Pons (tissue), 1 donor: ENCODE measurements at regions not wholly inside any gene's neighbourhood (a gene's known extent, or its start where the extent isn't known, plus 50 kb on each side); places are given as distances from the start of the nearest gene placed in this dataset.

Source experiments
- DNase-seq: peaks from one replicate; pipeline ENCODE4 v3.0.0-alpha.2; 2016; ENCODE audit warnings: low spot score

DNA sequence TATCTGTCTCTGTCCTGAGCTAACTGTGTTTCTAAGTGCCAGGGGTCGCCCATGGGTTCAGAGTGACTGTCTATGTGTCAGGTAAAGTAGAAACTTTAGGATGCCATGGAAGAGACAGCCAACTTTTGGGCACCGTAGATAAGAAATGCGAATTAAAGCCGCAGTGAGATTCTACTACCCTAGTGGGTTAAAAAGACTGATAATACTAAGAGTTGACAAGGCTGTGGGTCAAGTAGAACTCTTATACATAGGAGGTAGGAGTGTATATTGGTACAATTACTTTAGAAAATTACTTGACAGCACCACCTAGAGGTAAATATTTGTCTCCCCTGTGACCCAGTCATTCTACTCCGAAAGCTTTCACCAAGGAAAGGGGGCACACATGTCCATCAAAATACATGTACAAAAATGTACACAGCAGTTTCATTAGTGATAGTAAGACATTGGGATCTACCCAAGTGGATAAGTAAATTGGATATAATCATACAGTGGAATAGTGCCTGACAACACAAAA lies 371.3 kb downstream of the SLC4A3 start:
- DNase-seq: no peak

DNA sequence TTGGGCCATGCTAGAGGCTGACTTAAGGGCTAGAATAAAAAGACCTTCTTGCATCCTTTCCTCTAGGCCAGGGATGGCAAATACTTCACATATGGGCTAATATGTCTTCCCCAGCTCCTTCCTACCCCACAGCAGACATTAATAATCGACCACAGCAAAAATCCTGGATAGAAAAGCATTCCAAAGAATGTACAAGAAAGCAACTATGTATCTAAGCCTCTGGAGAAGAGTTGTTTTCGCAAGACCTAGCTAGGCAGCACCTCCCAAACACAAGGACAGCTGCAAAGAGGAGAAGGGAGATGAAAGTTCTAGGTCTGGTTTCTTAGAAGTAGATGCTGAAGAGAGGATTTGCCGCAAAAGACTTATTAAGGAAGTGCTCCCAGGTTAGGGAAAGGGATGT lies 372.6 kb downstream of the SLC4A3 start:
- no peak for DNase-seq

DNA sequence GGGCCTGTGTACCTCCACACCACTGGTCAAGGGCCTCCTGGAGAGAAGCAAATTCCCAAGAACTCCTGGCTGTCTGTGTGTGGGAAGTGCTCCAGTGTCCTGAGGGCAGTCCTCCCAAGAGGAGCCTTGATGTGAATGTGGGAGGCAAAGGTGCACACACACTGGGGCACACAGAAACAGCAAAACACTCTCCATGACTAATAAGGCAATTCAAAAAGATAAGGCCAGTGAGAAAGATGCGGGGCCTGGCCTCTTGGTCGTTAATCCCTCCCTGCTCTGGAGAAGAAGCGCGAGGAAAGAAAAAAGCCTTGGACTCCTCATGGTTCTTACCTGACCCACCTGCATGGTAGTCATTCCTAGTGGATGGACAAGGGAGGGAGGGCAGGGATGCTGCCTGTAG lies 373.2 kb downstream of the SLC4A3 start:
- no peak for DNase-seq

- no peak for DNase-seq
These were observed 374.3 kb downstream of the SLC4A3 start for GRCh38 chr2:220001751-220002150.

- no peak for DNase-seq
These were observed 374.8 kb downstream of the SLC4A3 start for GRCh38 chr2:220002251-220002650.

- DNase-seq: no peak
These were observed 375.3 kb downstream of the SLC4A3 start for GRCh38 chr2:220002699-220003098.

DNA sequence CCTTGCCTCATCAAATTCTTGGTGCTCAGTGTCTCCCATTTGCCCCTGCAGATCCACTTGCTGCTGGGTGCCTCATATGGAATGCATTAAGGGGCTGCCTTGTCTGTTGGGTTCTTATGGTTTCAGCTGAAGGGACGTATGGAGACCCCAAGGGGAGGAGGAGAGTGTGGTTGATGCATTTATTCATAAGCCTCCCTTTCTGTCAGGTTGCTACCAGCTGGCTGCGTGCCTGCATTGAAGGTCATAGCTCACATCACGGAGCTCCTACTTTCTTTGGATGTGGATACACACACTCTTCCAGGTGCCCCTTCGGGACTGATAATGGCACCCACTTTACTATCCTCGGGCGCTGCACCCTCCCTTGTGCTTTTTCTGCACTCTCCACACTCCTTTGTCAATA lies 377.9 kb downstream of the SLC4A3 start:
- no peak for DNase-seq

DNA sequence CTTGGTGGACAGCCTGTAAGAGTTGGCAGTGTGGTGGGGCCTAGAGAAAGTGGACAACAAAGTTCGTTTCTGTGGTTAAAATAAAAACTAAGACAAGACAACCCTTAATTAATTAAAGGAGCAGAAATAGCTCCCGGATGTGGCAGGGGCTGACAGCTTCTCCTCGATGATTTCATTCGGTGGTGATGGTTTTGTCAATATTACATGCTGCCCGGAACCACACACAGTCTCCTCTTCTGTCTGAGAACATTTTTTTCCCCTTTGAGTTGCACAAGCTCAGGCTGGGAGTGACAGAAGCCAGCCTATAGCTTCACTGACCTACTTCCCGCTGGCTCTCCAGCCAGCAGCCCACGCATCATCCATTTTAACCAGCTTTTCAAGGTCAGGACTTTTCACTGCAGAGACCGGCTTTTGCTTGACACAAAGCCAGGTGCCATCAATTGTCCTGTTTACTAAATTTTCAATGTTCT lies 378.8 kb downstream of the SLC4A3 start:
- DNase-seq: peak; percentile 18

DNA sequence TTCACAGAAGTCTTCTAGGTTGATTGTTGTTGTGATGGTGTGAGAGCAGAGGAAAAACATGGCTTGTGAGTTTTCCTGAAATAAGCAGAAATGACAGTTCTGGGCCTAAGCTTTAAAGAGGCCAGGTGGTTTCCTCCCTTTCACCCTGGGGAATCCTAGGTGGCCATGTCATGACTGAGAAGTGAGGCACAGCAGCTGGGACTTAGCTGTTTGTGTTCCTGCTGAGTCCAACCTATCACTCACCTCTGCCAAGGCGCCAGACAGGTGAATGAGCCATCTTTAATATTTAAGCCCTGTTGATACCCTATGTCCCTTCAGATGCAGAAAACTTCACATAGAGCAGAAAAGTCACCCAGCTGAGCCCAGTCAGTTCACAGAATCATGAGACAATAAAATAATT lies 384.4 kb downstream of the SLC4A3 start:
- DNase-seq: no peak

DNA sequence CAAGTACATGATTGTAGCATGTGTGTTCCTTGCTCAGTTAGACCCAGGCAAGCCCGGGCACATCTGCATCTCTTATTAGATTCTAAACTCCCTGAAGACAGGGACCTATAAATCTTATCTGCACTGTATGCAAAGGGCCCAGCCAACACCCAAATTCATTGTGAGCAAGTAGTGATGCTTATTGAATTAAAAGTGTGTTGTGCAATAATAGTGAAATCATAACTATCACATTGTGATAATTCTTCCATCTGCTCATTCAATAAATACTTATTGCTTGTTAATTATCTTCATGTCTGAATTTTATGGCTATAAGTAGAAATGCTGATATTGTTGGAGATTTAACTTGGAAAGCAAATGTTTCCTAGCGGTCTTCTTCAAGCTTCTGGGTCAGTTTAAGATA lies 387.5 kb downstream of the SLC4A3 start:
- DNase-seq: no peak

- no peak for DNase-seq
These were observed 388.1 kb downstream of the SLC4A3 start for GRCh38 chr2:220015576-220015975.

DNA sequence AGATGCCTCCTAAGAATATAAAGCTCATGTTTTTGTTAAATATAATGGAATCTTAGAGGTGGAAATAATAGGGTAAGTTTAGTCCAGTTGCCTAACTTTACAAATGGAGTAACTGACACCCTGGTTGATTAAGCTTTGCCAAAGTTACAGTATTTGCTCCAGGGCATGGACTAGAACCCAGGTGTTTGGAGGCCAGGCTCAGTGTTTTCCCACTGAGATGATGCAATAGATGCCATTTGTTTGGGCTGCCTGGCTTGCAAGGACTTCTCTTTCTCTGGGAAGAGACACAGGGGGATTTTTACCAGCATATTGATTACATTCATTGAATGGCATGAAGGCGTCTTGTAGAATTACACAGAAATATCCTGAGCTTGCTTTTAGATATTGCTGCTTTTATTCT lies 397.8 kb downstream of the SLC4A3 start:
- no peak for DNase-seq

GRCh38 chr2:220029013-220029412 lies 401.6 kb downstream of the SLC4A3 start:
- no peak for DNase-seq

- no peak for DNase-seq
These were observed 406.1 kb downstream of the SLC4A3 start for GRCh38 chr2:220033546-220033945.

- no peak for DNase-seq
These were observed 407.1 kb downstream of the SLC4A3 start for GRCh38 chr2:220034426-220035130.

- DNase-seq: no peak
These were observed 409.0 kb downstream of the SLC4A3 start for GRCh38 chr2:220036431-220036830.

- no peak for DNase-seq
These were observed 412.9 kb downstream of the SLC4A3 start for GRCh38 chr2:220040346-220040745.

DNA sequence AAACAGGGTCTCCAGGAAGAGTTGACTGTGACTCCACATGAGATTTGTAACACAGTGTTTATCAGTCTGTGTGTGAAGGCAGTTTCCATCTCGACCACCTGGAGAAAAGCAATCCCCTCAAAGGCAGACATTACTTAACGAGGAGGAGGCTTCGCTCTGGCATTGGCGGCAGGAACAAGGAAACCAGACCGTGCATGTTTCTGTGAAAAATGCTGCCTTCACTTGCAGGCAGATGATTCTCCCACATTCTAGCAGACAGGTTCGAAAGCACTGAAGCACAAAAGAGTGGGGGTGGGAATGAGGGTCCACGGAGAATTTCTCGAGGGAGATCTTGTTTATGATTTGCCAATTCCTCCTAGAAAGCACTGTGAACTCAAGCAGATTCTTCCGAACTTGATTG lies 414.0 kb downstream of the SLC4A3 start:
- no peak for DNase-seq

DNA sequence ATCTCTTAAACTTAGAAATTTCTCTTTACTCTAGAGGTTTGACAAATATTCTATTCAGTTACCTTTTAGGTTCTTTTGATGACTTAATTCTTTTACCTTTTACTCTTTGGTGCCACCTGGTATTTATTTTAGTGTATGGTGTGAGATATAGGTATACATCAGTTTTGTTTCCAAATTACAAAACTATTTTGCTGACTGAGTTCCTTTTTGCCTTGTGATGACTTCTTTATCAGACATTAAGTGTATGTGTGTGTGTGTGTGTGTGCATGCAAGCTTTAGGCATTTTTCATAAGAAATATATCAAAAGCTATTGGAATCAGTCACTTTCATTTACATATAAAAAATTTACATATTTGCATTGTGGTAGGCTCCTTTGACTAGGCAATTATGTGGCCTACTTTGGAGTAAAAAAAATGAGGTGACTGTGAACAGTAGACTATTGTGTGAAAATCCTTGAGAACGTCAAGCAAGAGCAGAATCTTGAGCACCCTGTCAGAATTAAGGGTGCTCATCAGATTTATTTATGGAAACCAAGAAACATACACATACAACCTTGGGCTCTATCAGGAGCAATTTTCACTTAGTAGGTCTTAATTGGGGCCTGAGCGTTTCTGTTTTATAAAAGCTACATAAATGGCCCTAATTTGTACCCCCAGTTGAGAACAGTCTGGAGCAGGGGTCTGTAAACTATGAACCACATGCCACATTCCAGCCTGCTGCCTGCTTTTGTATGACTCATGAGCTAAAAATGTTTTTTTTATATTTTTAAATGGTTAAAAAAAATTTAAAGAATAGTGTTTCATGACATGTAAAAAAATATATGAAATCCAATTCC lies 415.9 kb downstream of the SLC4A3 start:
- DNase-seq: no peak

DNA sequence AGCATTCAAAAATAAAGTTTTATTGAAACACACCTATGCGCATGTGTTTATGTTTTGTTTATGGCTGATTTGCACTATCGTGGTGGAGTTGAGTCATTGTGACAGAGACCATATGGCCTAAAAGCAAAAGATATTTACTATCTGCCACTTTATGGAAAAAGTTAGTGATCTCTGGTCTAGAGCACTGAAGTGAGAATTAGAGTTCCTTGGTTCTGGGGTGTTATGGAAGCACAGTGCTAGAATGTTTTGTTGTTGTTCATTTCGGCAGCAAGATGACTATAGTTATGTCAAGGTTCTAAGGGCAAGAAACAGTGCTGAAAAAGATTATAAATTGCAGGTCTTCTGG lies 416.5 kb downstream of the SLC4A3 start:
- DNase-seq: no peak

DNA sequence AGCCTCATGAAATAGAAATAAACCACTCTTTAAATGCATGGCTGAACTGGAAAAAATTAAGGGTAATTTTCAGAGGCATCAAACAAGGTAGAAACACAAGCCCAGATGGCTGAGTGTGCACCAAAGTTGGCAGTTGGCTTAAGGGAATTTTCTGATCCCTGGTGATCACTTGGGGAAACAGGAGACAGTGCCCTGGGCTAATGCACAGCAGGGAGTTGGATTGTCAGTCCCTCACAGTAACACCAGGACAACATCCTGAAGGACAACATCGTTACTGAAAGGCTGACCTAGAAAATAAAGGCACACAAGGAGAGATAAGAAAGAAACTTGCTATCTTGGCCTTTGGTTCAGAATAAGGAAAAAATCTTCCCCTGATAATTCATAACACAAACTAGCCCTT lies 417.0 kb downstream of the SLC4A3 start:
- DNase-seq: no peak

GRCh38 chr2:220046507-220046906 lies 419.1 kb downstream of the SLC4A3 start:
- no peak for DNase-seq

DNA sequence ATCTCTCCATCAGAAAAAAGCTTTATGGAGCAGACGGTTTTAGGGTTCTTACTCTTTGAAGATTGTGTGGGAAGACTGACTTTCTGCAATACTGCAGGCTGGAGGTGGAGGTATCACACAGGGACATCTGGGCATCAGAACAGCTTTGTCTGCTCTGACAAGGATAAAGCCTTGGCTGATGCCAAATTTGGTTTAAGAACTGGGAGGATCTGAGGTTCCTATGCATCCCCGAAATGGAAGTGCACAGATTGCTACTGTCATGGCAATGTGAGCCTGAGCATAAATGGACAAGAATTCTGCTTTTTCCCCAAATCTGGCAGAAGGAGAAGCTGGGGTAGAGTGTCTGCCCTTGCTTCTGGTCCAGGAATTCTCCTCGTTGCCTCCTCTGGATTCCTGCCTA lies 424.3 kb downstream of the SLC4A3 start:
- peak; percentile 17 for DNase-seq
